Lung (tissue), 11 donors: ENCODE measurements at regions not wholly inside any gene's neighbourhood (a gene's known extent, or its start where the extent isn't known, plus 50 kb on each side); places are given as distances from the start of the nearest gene placed in this dataset.

ENCODE experiments used
- ATAC-seq: fragments of 200-7000 bp; cut with Tn5 transposase; one replicate; pipeline ENCODE4 v1.9.1; 2020; ENCODE audit warnings: moderate number of reproducible peaks; ENCODE audit not compliant: insufficient read depth, low FRiP score
- DNase-seq, 3 donors: peaks; one replicate each; pipeline ENCODE4 v3.0.0-alpha.2; 2013 to 2017
- H3K27ac ChIP-seq, 2 donors: one replicate each; pipeline ENCODE4 v1.5.1; 2013; ENCODE audit warnings: mild to moderate bottlenecking in 2 of 2, moderate library complexity in 2 of 2, control low read depth in 1 of 2, inconsistent platforms in 1 of 2, low read depth in 1 of 2, low read length in 1 of 2
- H3K27me3 ChIP-seq, 3 donors: one replicate each; pipeline ENCODE4 v1.5.1; 2013; ENCODE audit warnings: low read length in 2 of 3; ENCODE audit not compliant: control insufficient read depth in 3 of 3, insufficient read depth in 3 of 3
- H3K36me3 ChIP-seq, 4 donors: one replicate each; pipeline ENCODE4 v1.5.1; 2013; ENCODE audit warnings: low read length in 4 of 4, mild to moderate bottlenecking in 1 of 4, moderate library complexity in 1 of 4; ENCODE audit not compliant: control insufficient read depth in 4 of 4, insufficient read depth in 4 of 4
- H3K4me1 ChIP-seq, 5 donors: one replicate each; pipeline ENCODE4 v1.5.1; 2013; ENCODE audit warnings: low read length in 5 of 5, mild to moderate bottlenecking in 2 of 5, moderate library complexity in 1 of 5; ENCODE audit not compliant: control insufficient read depth in 5 of 5, insufficient read depth in 5 of 5
- H3K4me3 ChIP-seq: one replicate; pipeline ENCODE4 v1.5.1; 2013; ENCODE audit warnings: mild to moderate bottlenecking, control low read depth, moderate library complexity
- H3K9ac ChIP-seq, 2 donors: one replicate each; pipeline ENCODE4 v1.5.1; 2013; ENCODE audit warnings: low read length in 2 of 2, control low read depth in 1 of 2; ENCODE audit not compliant: insufficient read depth in 1 of 2
- H3K9me3 ChIP-seq, 4 donors: one replicate each; pipeline ENCODE4 v1.5.1; 2013; ENCODE audit warnings: low read length in 3 of 4, mild to moderate bottlenecking in 1 of 4, moderate library complexity in 1 of 4; ENCODE audit not compliant: control insufficient read depth in 4 of 4, insufficient read depth in 3 of 4
- CTCF ChIP-seq: IDR thresholded peaks from 2 replicates; pipeline ENCODE4 v1.5.1; 2012; ENCODE audit warnings: mild to moderate bottlenecking; ENCODE audit errors: control extremely low read depth, extremely low read depth
- WGBS, 2 donors: extraction: QIAGEN DNeasy Blood & Tissue Kit; methylation state at CpG; one replicate each; pipeline ENCODE4 v1.1.7; 2013; 5-methylcytosine and 5-hydroxymethylcytosine counted together
- donor health status: control.
- donor health status: control.
- donor health status: Bipolar disorder and iron deficiency.
- donor health status: healthy.
- donor health status: DM: yes; HTN: yes; CAD: no.

DNA sequence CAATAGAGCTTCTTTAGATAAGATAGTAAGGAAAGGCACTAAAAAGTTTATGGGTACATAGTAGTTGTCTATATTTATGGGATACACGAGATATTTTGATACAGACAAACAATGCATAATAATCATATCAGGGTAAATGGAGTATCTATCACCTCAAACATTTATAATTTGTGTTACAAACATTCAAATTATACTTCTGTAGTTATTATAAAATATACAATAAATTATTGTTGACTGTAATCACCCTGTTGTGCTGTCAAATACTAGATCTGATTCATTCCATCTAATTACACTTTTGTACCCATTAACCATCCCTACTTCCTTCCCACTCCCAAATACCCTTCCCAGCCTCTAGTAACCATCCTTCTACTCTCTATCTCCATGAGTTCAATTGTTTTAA is 179.7 kb downstream of the FOXG1 start:
- no peak overlapping the region for H3K4me3 ChIP-seq
- no peak for TF ChIP-seq CTCF
- 67% methylated on average over 1 of the region's 1 CpG for WGBS, 2 donors
- no peak overlapping the region for H3K9ac ChIP-seq
- H3K9me3 ChIP-seq = no peaks in the 10 kb centered on the region
- H3K4me1 ChIP-seq = no peaks in the 10 kb centered on the region
- no peaks in the 10 kb centered on the region for H3K36me3 ChIP-seq
- H3K27me3 ChIP-seq = peaks cover 0 to 5% (median 0%) of the 10 kb centered on the region in 3 donors
- no peak for DNase-seq
- H3K27ac ChIP-seq = no peak overlapping the region
- no peak for ATAC-seq

- 93 to 98% methylated on average over 2 of the region's 2 CpGs for WGBS, 2 donors
- Histone ChIP-seq H3K27me3 (peaks cover 0 to 6% (median 0%) of the 10 kb centered on the region in 3 donors), H3K4me3 (no peak overlapping the region), H3K4me1 (no peaks in the 10 kb centered on the region), H3K27ac (no peak overlapping the region), H3K9ac (no peak overlapping the region), H3K36me3 (no peaks in the 10 kb centered on the region), H3K9me3 (no peaks in the 10 kb centered on the region)
- TF ChIP-seq CTCF = no peak
- ATAC-seq (no peak), DNase-seq (no peak)
Measured at GRCh38 chr14:28949503-28949902, 182.9 kb downstream of the FOXG1 start.

DNA sequence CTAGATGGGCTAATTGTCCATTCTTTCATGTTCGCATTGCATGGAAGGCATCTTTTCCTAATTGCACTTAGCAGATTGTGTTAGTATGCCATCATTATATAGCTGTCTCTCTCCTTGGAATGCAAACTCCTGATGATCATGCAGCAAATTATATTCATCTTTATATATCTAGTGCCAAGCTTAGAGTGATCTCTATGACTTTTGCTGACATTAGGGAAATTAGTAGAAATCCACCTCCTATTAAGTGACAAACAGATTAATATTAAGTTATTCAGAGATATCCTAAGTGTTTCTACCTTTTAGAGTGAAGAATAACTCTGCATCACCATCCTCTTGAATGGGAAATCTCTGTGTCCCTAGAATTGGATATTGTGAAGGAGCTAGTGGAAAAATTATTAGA is 185.6 kb downstream of the FOXG1 start:
- 85 to 91% methylated on average over 1 of the region's 1 CpG for WGBS, 2 donors
- DNase-seq (no peak), ATAC-seq (no peak)
- Histone ChIP-seq H3K4me1 (no peaks in the 10 kb centered on the region), H3K9me3 (peaks cover 0 to 2% (median 0%) of the 10 kb centered on the region in 4 donors), H3K9ac (no peak overlapping the region), H3K27me3 (peaks cover 0 to 6% (median 0%) of the 10 kb centered on the region in 3 donors), H3K27ac (no peak overlapping the region), H3K36me3 (no peaks in the 10 kb centered on the region), H3K4me3 (no peak overlapping the region)
- TF ChIP-seq CTCF = no peak

GRCh38 chr14:28952666-28953065 is 186.1 kb downstream of the FOXG1 start:
- DNase-seq (no peak), ATAC-seq (no peak)

More at GRCh38 chr14:28952666-28953065, 186.1 kb downstream of the FOXG1 start:
- H3K9ac ChIP-seq = no peak overlapping the region
- peaks cover 0 to 6% (median 0%) of the 10 kb centered on the region in 3 donors for H3K27me3 ChIP-seq
- H3K4me3 ChIP-seq = no peak overlapping the region
- peaks cover 0 to 2% (median 0%) of the 10 kb centered on the region in 4 donors for H3K9me3 ChIP-seq
- H3K27ac ChIP-seq = no peak overlapping the region
- no peak for TF ChIP-seq CTCF
- H3K4me1 ChIP-seq = no peaks in the 10 kb centered on the region
- H3K36me3 ChIP-seq = no peaks in the 10 kb centered on the region
